Glutamatergic neuron (in vitro differentiated cells): ENCODE measurements at regions not wholly inside any gene's neighbourhood (a gene's known extent, or its start where the extent isn't known, plus 50 kb on each side); places are given as distances from the start of the nearest gene placed in this dataset.

ENCODE experiments used
- DNase-seq: peaks from one replicate; pipeline ENCODE4 v3.0.0; 2022
- H3K27ac Mint-ChIP-seq: one replicate; pipeline ENCODE4 v1.8.0; 2020; ENCODE audit warnings: mild to moderate bottlenecking, mixed read lengths, inconsistent platforms; ENCODE audit not compliant: unreplicated experiment
- H3K27me3 Mint-ChIP-seq: one replicate; pipeline ENCODE4 v1.8.0; 2020; ENCODE audit warnings: mild to moderate bottlenecking, moderate library complexity, mixed read lengths, inconsistent platforms; ENCODE audit not compliant: unreplicated experiment
- H3K36me3 Mint-ChIP-seq: one replicate; pipeline ENCODE4 v1.8.0; 2020; ENCODE audit warnings: mild to moderate bottlenecking, mixed read lengths, inconsistent platforms; ENCODE audit not compliant: unreplicated experiment
- H3K4me1 Mint-ChIP-seq: one replicate; pipeline ENCODE4 v1.8.0; 2020; ENCODE audit warnings: mild to moderate bottlenecking, low read depth, mixed read lengths, inconsistent platforms; ENCODE audit not compliant: unreplicated experiment
- H3K4me3 Mint-ChIP-seq: one replicate; pipeline ENCODE4 v1.8.0; 2020; ENCODE audit warnings: mild to moderate bottlenecking, mixed read lengths, inconsistent platforms; ENCODE audit not compliant: unreplicated experiment
- H3K9me3 Mint-ChIP-seq: one replicate; pipeline ENCODE4 v1.8.0; 2020; ENCODE audit warnings: mild to moderate bottlenecking, moderate library complexity, mixed read lengths, inconsistent platforms; ENCODE audit not compliant: unreplicated experiment
- CTCF ChIP-seq: fragments of 200-600 bp; sonication (generic); IDR thresholded peaks from one replicate; pipeline ENCODE4 v1.5.0; 2021; ENCODE audit not compliant: partially characterized antibody, unreplicated experiment

GRCh38 chr7:19970514-19970913 is 197.1 kb upstream of the TMEM196 start:
- Mint-ChIP-seq H3K4me3 (no peak overlapping the region), H3K27ac (no peak overlapping the region), H3K4me1 (no peaks in the 10 kb centered on the region), H3K9me3 (no peaks in the 10 kb centered on the region), H3K27me3 (no peaks in the 10 kb centered on the region), H3K36me3 (no peaks in the 10 kb centered on the region)
- no peak for DNase-seq
- TF ChIP-seq CTCF = no peak

- Mint-ChIP-seq H3K27ac (no peak overlapping the region), H3K4me3 (no peak overlapping the region), H3K4me1 (no peaks in the 10 kb centered on the region), H3K27me3 (no peaks in the 10 kb centered on the region), H3K36me3 (no peaks in the 10 kb centered on the region), H3K9me3 (no peaks in the 10 kb centered on the region)
- no peak for DNase-seq
- no peak for TF ChIP-seq CTCF
Observed at GRCh38 chr7:19969859-19970493, 196.6 kb upstream of the TMEM196 start.

GRCh38 chr7:19964246-19964645 is 190.8 kb upstream of the TMEM196 start:
- Mint-ChIP-seq H3K27ac (no peak overlapping the region), H3K9me3 (no peaks in the 10 kb centered on the region), H3K27me3 (no peaks in the 10 kb centered on the region), H3K36me3 (no peaks in the 10 kb centered on the region), H3K4me3 (no peak overlapping the region), H3K4me1 (peaks cover 6% of the 10 kb centered on the region)
- DNase-seq = no peak
- TF ChIP-seq CTCF = no peak

GRCh38 chr7:19963695-19964094 is 190.3 kb upstream of the TMEM196 start:
- TF ChIP-seq CTCF = no peak
- no peaks in the 10 kb centered on the region for H3K9me3 Mint-ChIP-seq
- no peak overlapping the region for H3K27ac Mint-ChIP-seq
- no peaks in the 10 kb centered on the region for H3K36me3 Mint-ChIP-seq
- no peak for DNase-seq
- no peaks in the 10 kb centered on the region for H3K27me3 Mint-ChIP-seq
- no peak overlapping the region for H3K4me3 Mint-ChIP-seq
- peaks cover 6% of the 10 kb centered on the region for H3K4me1 Mint-ChIP-seq

- Mint-ChIP-seq H3K27me3 (no peaks in the 10 kb centered on the region), H3K36me3 (peaks cover under 1% of the 10 kb centered on the region), H3K4me3 (no peak overlapping the region), H3K4me1 (no peaks in the 10 kb centered on the region), H3K27ac (no peak overlapping the region), H3K9me3 (no peaks in the 10 kb centered on the region)
- DNase-seq = no peak
- TF ChIP-seq CTCF = no peak
Observed at GRCh38 chr7:19958309-19958896, 185.0 kb upstream of the TMEM196 start.
